Heart left ventricle (tissue), 13 donors: ENCODE measurements at regions not wholly inside any gene's neighbourhood (a gene's known extent, or its start where the extent isn't known, plus 50 kb on each side); places are given as distances from the start of the nearest gene placed in this dataset.

Experiments used
- POLR2A ChIP-seq, 2 donors: fragments of 450-650 bp; IDR thresholded peaks; one replicate each; pipeline ENCODE4 v1.6.1; 2017; ENCODE audit warnings: antibody characterized with exemption in 2 of 2, mild to moderate bottlenecking in 2 of 2, moderate library complexity in 2 of 2
- TF ChIP-seq, protein P1 (sequence below), 12 donors: fragments of 200-600 bp; sonication (generic) in 4 of 12; IDR thresholded peaks; one replicate each; pipeline versions ENCODE4 v1.5.0 to v1.8.0; 2018 to 2022; ENCODE audit warnings: antibody characterized with exemption in 12 of 12, mild to moderate bottlenecking in 5 of 12
- donor health status: ischemic (EF 13 %, LVEDD 7.1; RV severe dilation, severe dysfunction).
- donor health status: DM: no; HTN: yes; CAD: no.
- donor health status: DM: no; HTN: no; CAD: no.
- donor health status: ischemic (EF 25% LVEDD 6.9; RV normal size, moderate dysfunction).
- donor health status: ischemic (EF 25% LVEDD 5.7; RV mildly dilated, moderate dysfunction).
- donor health status: ischemic (EF 35%, LVEDD 5.7; RV mildly dilated, moderate dysfunction).
- donor health status: nonischemic (EF 11% LVEDD 7.7; RV severe dilation, severe dysfunction).
- donor health status: DM: yes; HTN: yes; CAD: no.
- donor health status: PGD.
- donor health status: ischemic (EF 29% LVEDD 5.4; RV normal size, mild dysfunction).
- donor health status: nonischemic (EF 23%, LVEDD 6.1; RV moderate dilation, normal function).

DNA sequence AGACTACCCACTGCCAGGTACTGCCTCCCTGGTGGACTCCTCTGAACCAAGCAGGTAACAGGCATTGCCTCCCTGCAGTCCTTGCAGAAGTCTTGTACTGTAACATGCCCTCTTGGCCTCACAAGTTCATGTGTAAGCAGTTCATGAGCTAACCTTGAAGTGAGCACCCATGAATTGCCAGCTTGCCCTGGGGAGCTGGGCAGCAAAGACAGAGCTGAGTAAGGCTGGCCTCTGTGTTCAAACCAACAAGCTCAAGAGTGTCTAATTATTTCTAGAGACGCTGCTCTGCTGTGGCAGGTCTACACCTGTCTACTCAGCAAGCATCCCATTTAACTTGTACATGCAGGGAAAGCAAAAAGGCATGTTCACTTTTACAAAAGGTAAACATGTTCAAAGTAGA lies 113.5 kb downstream of the FEM1C start:
- TF ChIP-seq, protein P1, sequence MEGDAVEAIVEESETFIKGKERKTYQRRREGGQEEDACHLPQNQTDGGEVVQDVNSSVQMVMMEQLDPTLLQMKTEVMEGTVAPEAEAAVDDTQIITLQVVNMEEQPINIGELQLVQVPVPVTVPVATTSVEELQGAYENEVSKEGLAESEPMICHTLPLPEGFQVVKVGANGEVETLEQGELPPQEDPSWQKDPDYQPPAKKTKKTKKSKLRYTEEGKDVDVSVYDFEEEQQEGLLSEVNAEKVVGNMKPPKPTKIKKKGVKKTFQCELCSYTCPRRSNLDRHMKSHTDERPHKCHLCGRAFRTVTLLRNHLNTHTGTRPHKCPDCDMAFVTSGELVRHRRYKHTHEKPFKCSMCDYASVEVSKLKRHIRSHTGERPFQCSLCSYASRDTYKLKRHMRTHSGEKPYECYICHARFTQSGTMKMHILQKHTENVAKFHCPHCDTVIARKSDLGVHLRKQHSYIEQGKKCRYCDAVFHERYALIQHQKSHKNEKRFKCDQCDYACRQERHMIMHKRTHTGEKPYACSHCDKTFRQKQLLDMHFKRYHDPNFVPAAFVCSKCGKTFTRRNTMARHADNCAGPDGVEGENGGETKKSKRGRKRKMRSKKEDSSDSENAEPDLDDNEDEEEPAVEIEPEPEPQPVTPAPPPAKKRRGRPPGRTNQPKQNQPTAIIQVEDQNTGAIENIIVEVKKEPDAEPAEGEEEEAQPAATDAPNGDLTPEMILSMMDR (IDR thresholded peaks at IDR 0.05): no peak
- no peak for TF ChIP-seq POLR2A (IDR thresholded peaks at IDR 0.05)
